ENCODE measurements at regions not wholly inside any gene's neighbourhood (a gene's known extent, or its start where the extent isn't known, plus 50 kb on each side); places are given as distances from the start of the nearest gene placed in this dataset.

- TF ChIP-seq ZFP3 (CRISPR knock-in tag; IDR thresholded peaks at IDR 0.05) = no peak
- no peak for TF ChIP-seq ZNF70 (CRISPR knock-in tag; IDR thresholded peaks at IDR 0.05)
- TF ChIP-seq ZNF565 (CRISPR knock-in tag; conservative IDR thresholded peaks at IDR 0.05; ENCODE audit: low read depth) = no peak
- no peak for TF ChIP-seq ARNTL (CRISPR knock-in tag; IDR thresholded peaks at IDR 0.05; ENCODE audit: borderline replicate concordance, low read depth)
- no peak for TF ChIP-seq TSHZ2 (CRISPR knock-in tag; IDR thresholded peaks at IDR 0.05)
- no peak for TF ChIP-seq POU6F1 (CRISPR knock-in tag; IDR thresholded peaks at IDR 0.05; ENCODE audit: borderline replicate concordance, low read depth)
- TF ChIP-seq TOX (CRISPR knock-in tag; IDR thresholded peaks at IDR 0.05; ENCODE audit: borderline replicate concordance) = no peak
- no peak for TF ChIP-seq RARB (CRISPR knock-in tag; IDR thresholded peaks at IDR 0.05)
- no peak for TF ChIP-seq ZNF8 (CRISPR knock-in tag; IDR thresholded peaks at IDR 0.05)
- no peak for ATAC-seq
These were observed 56.0 kb upstream of the EN2 start for GRCh38 chr7:155401884-155402283.

- ATAC-seq = no peak
- no peak for TF ChIP-seq POU6F1 (CRISPR knock-in tag; IDR thresholded peaks at IDR 0.05; ENCODE audit: borderline replicate concordance, low read depth)
- TF ChIP-seq ARNTL (CRISPR knock-in tag; IDR thresholded peaks at IDR 0.05; ENCODE audit: borderline replicate concordance, low read depth) = no peak
- TF ChIP-seq TSHZ2 (CRISPR knock-in tag; IDR thresholded peaks at IDR 0.05) = no peak
- TF ChIP-seq PPARA (CRISPR knock-in tag; IDR thresholded peaks at IDR 0.05; ENCODE audit: borderline replicate concordance) = no peak
- TF ChIP-seq OSR1 (CRISPR knock-in tag; IDR thresholded peaks at IDR 0.05) = no peak
- no peak for TF ChIP-seq ISL1 (CRISPR knock-in tag; IDR thresholded peaks at IDR 0.05)
- no peak for TF ChIP-seq TOX (CRISPR knock-in tag; IDR thresholded peaks at IDR 0.05; ENCODE audit: borderline replicate concordance)
- no peak for TF ChIP-seq ZC3H10 (CRISPR knock-in tag; IDR thresholded peaks at IDR 0.05)
- no peak for TF ChIP-seq CSRNP3 (CRISPR knock-in tag; IDR thresholded peaks at IDR 0.05)
- TF ChIP-seq TCF4 (CRISPR knock-in tag; IDR thresholded peaks at IDR 0.05; ENCODE audit: borderline replicate concordance) = no peak
- TF ChIP-seq ZNF565 (CRISPR knock-in tag; conservative IDR thresholded peaks at IDR 0.05; ENCODE audit: low read depth) = no peak
- TF ChIP-seq PATZ1 (CRISPR knock-in tag; IDR thresholded peaks at IDR 0.05; ENCODE audit: borderline replicate concordance) = no peak
- no peak for TF ChIP-seq RARB (CRISPR knock-in tag; IDR thresholded peaks at IDR 0.05)
- TF ChIP-seq ZNF70 (CRISPR knock-in tag; IDR thresholded peaks at IDR 0.05) = no peak
- TF ChIP-seq BACH2 (CRISPR knock-in tag; IDR thresholded peaks at IDR 0.05; ENCODE audit: borderline replicate concordance) = no peak
- no peak for TF ChIP-seq ESRRG (CRISPR knock-in tag; IDR thresholded peaks at IDR 0.05)
- no peak for TF ChIP-seq ZNF8 (CRISPR knock-in tag; IDR thresholded peaks at IDR 0.05)
- no peak for TF ChIP-seq ZFP30 (CRISPR knock-in tag; IDR thresholded peaks at IDR 0.05)
- no peak for TF ChIP-seq GLIS3 (CRISPR knock-in tag; IDR thresholded peaks at IDR 0.05)
These were observed 55.0 kb upstream of the EN2 start for GRCh38 chr7:155402941-155403340.
